ENCODE measurements at regions not wholly inside any gene's neighbourhood (a gene's known extent, or its start where the extent isn't known, plus 50 kb on each side); places are given as distances from the start of the nearest gene placed in this dataset.

DNA sequence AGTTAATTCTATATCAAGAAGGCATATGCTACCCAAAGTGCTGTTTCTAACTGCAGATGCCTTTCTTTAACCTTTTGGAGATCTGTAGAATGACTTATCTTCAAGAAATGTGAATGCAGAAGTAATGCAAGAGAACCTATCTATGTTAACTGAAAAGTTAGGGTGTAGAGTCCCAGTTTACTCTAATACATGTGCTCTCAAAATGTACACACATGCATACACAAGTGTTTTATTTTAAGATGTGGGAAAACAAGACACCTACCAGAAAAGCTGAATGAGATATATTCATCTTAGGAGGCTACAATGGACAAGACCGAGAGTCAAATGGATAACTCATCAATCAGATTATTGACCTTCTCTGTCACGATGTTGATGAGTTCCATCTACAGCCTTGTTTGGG, 80.9 kb downstream of the CDCA7 start:
- DNase-seq (ENCODE audit: low read depth), result no peak
- TF ChIP-seq, protein P1, sequence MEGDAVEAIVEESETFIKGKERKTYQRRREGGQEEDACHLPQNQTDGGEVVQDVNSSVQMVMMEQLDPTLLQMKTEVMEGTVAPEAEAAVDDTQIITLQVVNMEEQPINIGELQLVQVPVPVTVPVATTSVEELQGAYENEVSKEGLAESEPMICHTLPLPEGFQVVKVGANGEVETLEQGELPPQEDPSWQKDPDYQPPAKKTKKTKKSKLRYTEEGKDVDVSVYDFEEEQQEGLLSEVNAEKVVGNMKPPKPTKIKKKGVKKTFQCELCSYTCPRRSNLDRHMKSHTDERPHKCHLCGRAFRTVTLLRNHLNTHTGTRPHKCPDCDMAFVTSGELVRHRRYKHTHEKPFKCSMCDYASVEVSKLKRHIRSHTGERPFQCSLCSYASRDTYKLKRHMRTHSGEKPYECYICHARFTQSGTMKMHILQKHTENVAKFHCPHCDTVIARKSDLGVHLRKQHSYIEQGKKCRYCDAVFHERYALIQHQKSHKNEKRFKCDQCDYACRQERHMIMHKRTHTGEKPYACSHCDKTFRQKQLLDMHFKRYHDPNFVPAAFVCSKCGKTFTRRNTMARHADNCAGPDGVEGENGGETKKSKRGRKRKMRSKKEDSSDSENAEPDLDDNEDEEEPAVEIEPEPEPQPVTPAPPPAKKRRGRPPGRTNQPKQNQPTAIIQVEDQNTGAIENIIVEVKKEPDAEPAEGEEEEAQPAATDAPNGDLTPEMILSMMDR (IDR thresholded peaks at IDR 0.05; ENCODE audit: insufficient read depth, low read depth, low read length), result no peak
- H3K4me3 ChIP-seq (ENCODE audit: low read depth, low read length), result no peak overlapping the region

DNA sequence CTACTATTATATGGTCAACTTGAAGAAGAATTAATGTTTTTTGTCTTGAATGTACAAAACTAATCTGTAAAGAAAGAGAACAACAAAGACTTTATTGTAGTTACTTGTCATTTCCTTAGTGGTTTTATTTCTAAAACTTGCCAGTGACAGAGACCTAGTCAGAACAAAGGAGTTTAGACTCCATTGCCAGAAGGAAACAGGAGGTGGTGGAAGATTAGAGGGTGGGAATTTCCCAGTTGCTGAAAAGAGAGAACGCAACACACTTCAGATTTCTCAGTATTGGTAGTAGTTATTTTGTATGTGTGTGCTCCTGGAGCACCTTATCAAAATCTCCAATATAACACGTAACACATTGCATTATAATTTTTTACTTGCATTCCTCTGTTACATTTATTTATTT, 81.4 kb downstream of the CDCA7 start:
- TF ChIP-seq, protein P1 (IDR thresholded peaks at IDR 0.05; ENCODE audit: insufficient read depth, low read depth, low read length), result no peak
- no peak for DNase-seq (ENCODE audit: low read depth)
- no peak overlapping the region for H3K4me3 ChIP-seq (ENCODE audit: low read depth, low read length)

DNA sequence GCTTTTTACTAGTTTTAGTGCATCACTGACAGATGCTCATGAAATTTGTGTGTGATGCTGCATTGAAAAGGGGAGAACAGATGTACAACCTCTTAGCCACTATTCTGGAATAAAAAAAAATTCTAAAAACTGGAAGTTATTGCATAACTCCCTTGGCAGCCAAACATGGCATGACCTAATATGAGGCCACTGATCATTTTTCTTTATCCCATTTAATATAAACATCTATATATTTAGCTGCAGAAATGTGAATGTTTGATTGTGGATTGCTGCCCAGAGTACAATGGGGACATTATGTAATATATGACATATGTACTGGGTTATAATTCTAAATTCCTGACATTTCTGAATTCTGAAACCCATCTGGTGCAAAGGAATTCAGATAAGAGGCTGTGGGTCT, 86.5 kb downstream of the CDCA7 start:
- no peak overlapping the region for H3K4me3 ChIP-seq (ENCODE audit: low read depth, low read length)
- TF ChIP-seq, protein P1 (IDR thresholded peaks at IDR 0.05; ENCODE audit: insufficient read depth, low read depth, low read length), result no peak
- peak; percentile 8 for DNase-seq (ENCODE audit: low read depth)

DNA sequence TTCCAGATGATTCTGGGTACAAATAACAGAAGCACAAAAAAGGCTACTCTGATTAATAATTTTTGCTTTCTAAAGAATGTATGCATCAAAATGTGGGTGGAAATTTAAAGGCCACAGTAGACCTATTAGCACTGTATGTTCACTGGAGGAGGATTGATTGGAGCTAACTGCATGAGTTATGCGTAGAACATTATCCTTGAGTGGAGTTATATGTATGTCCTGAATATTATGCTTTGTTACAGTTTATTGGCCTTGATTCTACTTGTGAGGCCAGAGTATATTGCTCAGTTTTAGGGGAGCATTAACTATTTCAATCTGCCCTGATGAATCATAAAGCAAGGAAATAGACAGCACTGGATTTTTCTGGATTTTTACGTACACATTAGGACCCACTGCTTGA, 87.9 kb downstream of the CDCA7 start:
- TF ChIP-seq, protein P1 (IDR thresholded peaks at IDR 0.05; ENCODE audit: insufficient read depth, low read depth, low read length), result no peak
- DNase-seq (ENCODE audit: low read depth), result no peak

DNA sequence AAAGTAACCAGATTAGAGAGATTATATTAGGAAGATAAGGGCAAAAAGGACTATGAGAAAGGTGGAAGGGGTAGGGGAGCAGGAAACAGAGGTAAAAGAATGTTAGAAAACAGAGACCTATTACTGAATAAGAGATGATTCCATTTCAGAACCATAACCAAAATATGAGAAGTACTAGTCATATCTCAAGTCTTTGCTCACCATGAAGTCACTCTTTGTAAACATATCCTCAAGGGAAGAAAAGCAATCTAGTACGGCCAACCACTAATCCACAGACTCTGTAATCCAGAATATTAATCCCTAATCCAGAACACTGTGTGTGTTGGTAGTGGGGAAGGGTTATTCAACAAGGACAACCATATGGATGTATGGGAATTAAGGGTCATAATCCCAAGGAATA, 92.0 kb downstream of the CDCA7 start:
- H3K4me3 ChIP-seq (ENCODE audit: low read depth, low read length), result no peak overlapping the region
- DNase-seq (ENCODE audit: low read depth), result no peak
- TF ChIP-seq, protein P1 (IDR thresholded peaks at IDR 0.05; ENCODE audit: insufficient read depth, low read depth, low read length), result no peak

More for the DNA sequence above, 87.9 kb downstream of the CDCA7 start:
- H3K4me3 ChIP-seq (ENCODE audit: low read depth, low read length), result no peak overlapping the region

DNA sequence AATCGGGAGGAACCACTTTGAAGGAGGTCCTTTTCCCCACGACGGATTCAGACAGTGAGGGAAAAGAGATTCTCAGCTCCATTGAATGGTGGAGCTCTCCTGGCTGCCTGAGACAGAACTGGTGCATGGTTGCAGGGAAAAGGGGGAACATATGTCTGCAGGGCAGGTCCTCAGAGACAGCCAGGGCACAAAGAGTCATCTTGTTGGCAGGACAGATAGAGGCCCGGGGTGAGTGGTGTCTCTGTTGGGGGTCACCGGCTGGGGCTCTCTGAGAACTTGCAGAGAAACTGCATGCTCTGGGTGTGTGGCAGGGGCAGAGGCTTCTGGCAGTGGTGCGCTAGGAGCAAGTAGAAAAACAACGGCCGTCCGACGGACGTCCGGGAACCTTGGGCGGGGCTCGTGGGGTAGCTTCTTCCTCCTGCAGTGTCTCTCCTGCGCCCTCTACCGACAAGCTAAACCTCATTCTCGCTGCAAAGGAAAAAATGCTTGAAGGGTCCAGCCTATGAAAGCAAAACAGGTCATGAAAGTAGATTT, 94.3 kb downstream of the CDCA7 start:
- peak overlapping the region; percentile 53 for H3K4me3 ChIP-seq (ENCODE audit: low read depth, low read length)
- TF ChIP-seq, protein P1 (IDR thresholded peaks at IDR 0.05; ENCODE audit: insufficient read depth, low read depth, low read length), result peak; percentile 93
- DNase-seq (ENCODE audit: low read depth), result peak; percentile 85

DNA sequence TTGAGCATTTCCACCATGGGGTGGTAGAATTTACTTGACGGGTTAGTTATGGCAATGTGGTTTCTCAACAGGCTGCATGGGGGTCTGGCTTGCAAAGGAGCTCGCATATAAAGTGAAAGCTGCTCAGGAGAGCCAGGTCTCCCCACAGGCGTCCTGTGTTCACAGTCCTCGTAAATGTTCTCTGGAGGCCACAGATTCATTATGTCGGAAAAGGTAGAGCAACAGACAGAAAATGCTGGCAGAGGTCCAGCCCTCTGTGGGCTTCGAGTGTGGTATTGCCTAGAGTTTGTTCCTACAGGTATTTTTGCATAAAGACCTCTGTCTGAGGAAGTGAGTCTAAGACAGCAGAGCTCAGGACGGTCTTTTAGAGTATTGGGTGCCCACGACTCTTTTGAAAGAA, 96.4 kb downstream of the CDCA7 start:
- DNase-seq (ENCODE audit: low read depth), result no peak
- TF ChIP-seq, protein P1 (IDR thresholded peaks at IDR 0.05; ENCODE audit: insufficient read depth, low read depth, low read length), result no peak
- no peak overlapping the region for H3K4me3 ChIP-seq (ENCODE audit: low read depth, low read length)
